ENCODE measurements at regions not wholly inside any gene's neighbourhood (a gene's known extent, or its start where the extent isn't known, plus 50 kb on each side); places are given as distances from the start of the nearest gene placed in this dataset.

DNA sequence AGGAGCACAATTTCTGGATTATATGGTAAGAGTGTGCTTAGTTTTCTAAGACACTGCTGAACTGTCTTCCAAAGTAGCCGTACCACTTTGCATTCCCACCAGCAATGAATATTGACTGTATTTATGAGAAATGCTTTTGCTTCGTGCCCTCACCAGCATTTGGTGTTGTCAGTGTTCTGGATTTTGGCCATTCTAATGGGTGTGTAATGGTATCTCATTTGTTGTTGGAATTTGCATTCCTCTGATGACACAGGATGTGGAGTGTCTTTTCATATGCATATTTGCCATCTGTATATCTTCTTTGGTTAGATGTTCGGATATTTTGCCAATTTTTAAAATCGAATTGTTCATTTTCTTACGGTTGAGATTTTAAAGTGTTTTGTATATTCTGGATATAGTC is 558.5 kb upstream of the FZD8 start:
- no peak overlapping the region for H3K27ac ChIP-seq
- DNase-seq: no peak
- H3K4me3 ChIP-seq: no peak overlapping the region
- no peaks in the 10 kb centered on the region for H3K4me1 ChIP-seq
- no peaks in the 10 kb centered on the region for H3K27me3 ChIP-seq
- no peak for TF ChIP-seq POLR2A (IDR thresholded peaks at IDR 0.05)
- TF ChIP-seq, protein P1, sequence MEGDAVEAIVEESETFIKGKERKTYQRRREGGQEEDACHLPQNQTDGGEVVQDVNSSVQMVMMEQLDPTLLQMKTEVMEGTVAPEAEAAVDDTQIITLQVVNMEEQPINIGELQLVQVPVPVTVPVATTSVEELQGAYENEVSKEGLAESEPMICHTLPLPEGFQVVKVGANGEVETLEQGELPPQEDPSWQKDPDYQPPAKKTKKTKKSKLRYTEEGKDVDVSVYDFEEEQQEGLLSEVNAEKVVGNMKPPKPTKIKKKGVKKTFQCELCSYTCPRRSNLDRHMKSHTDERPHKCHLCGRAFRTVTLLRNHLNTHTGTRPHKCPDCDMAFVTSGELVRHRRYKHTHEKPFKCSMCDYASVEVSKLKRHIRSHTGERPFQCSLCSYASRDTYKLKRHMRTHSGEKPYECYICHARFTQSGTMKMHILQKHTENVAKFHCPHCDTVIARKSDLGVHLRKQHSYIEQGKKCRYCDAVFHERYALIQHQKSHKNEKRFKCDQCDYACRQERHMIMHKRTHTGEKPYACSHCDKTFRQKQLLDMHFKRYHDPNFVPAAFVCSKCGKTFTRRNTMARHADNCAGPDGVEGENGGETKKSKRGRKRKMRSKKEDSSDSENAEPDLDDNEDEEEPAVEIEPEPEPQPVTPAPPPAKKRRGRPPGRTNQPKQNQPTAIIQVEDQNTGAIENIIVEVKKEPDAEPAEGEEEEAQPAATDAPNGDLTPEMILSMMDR (IDR thresholded peaks at IDR 0.05): no peak
- no peaks in the 10 kb centered on the region for H3K9me3 ChIP-seq
- 89 to 97% methylated on average over 5 of the region's 5 CpGs for WGBS, 2 donors
- intact Hi-C loops (cut with DNase I; ENCODE audit: low total_unique reads): no loop called here
- no peaks in the 10 kb centered on the region for H3K36me3 ChIP-seq (ENCODE audit: low read depth, missing control alignments)

- H3K27me3 ChIP-seq: no peaks in the 10 kb centered on the region
- DNase-seq: no peak
- intact Hi-C loops (cut with DNase I; ENCODE audit: low total_unique reads): no loop called here
Measured at GRCh38 chr10:36198322-36198721, 556.2 kb upstream of the FZD8 start.

GRCh38 chr10:36195364-36195763 is 553.3 kb upstream of the FZD8 start:
- 86 to 88% methylated on average over 3 of the region's 3 CpGs for WGBS, 2 donors
- intact Hi-C loops (cut with DNase I; ENCODE audit: low total_unique reads): no loop called here
- no peaks in the 10 kb centered on the region for H3K9me3 ChIP-seq
- DNase-seq: no peak
- no peaks in the 10 kb centered on the region for H3K4me1 ChIP-seq
- no peak overlapping the region for H3K4me3 ChIP-seq
- no peak overlapping the region for H3K27ac ChIP-seq
- H3K27me3 ChIP-seq: no peaks in the 10 kb centered on the region
- no peaks in the 10 kb centered on the region for H3K36me3 ChIP-seq (ENCODE audit: low read depth, missing control alignments)
- no peak for TF ChIP-seq POLR2A (IDR thresholded peaks at IDR 0.05)
- TF ChIP-seq, protein P1 (IDR thresholded peaks at IDR 0.05): no peak

More at GRCh38 chr10:36198322-36198721, 556.2 kb upstream of the FZD8 start:
- no peaks in the 10 kb centered on the region for H3K4me1 ChIP-seq
- H3K9me3 ChIP-seq: no peaks in the 10 kb centered on the region
- TF ChIP-seq POLR2A (IDR thresholded peaks at IDR 0.05): no peak
- TF ChIP-seq, protein P1 (IDR thresholded peaks at IDR 0.05): no peak
- H3K27ac ChIP-seq: no peak overlapping the region
- no peaks in the 10 kb centered on the region for H3K36me3 ChIP-seq (ENCODE audit: low read depth, missing control alignments)
- H3K4me3 ChIP-seq: no peak overlapping the region

DNA sequence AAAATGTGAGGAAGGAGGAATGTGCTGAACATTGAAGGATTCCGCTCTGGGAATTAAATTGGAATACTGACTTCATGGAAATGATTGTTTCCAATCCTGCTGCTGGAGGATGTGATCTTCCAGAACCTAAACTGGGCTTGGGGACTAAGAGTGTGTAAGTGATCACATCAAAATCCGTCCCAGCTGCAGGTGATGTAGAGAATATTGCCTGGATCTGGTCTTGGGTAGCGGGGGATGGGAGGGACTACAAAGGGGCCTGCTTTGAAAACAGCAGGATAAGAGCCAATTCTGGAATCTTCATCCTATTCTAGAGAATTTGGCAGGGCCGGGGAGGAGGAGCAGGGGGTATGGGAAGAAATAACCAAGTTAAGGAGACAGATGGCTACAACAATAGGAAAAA is 552.2 kb upstream of the FZD8 start:
- Histone ChIP-seq H3K27me3 (no peaks in the 10 kb centered on the region), H3K27ac (no peak overlapping the region), H3K36me3 (ENCODE audit: low read depth, missing control alignments) (no peaks in the 10 kb centered on the region), H3K4me1 (no peaks in the 10 kb centered on the region), H3K4me3 (no peak overlapping the region), H3K9me3 (no peaks in the 10 kb centered on the region)
- 93% methylated on average over 4 of the region's 4 CpGs for WGBS, 2 donors
- no peak for DNase-seq
- TF ChIP-seq, protein P1 (IDR thresholded peaks at IDR 0.05): no peak
- no peak for TF ChIP-seq POLR2A (IDR thresholded peaks at IDR 0.05)
- intact Hi-C loops (cut with DNase I; ENCODE audit: low total_unique reads): no loop called here

GRCh38 chr10:36191009-36191408 is 548.9 kb upstream of the FZD8 start:
- WGBS, 2 donors: 88 to 96% methylated on average over 1 of the region's 1 CpG
- intact Hi-C loops (cut with DNase I; ENCODE audit: low total_unique reads): no loop called here

More at GRCh38 chr10:36191009-36191408, 548.9 kb upstream of the FZD8 start:
- TF ChIP-seq, protein P1 (IDR thresholded peaks at IDR 0.05): no peak
- TF ChIP-seq POLR2A (IDR thresholded peaks at IDR 0.05): no peak
- H3K27ac ChIP-seq: no peak overlapping the region
- H3K4me1 ChIP-seq: no peaks in the 10 kb centered on the region
- no peaks in the 10 kb centered on the region for H3K27me3 ChIP-seq
- no peaks in the 10 kb centered on the region for H3K36me3 ChIP-seq (ENCODE audit: low read depth, missing control alignments)
- H3K9me3 ChIP-seq: no peaks in the 10 kb centered on the region
- H3K4me3 ChIP-seq: no peak overlapping the region
- DNase-seq: no peak
